ENCODE measurements at regions not wholly inside any gene's neighbourhood (a gene's known extent, or its start where the extent isn't known, plus 50 kb on each side); places are given as distances from the start of the nearest gene placed in this dataset.

GRCh38 chrX:39654183-39654925 is 443.4 kb downstream of the BCOR start:
- no peak for TF ChIP-seq YY1 (IDR thresholded peaks at IDR 0.05; ENCODE audit: insufficient read depth, insufficient read length)
- TF ChIP-seq SUZ12 (IDR thresholded peaks at IDR 0.05; ENCODE audit: extremely low read depth, insufficient read depth, insufficient read length), result no peak
- TF ChIP-seq ZNF274 (IDR thresholded peaks at IDR 0.05; ENCODE audit: low read depth, low read length), result no peak

All from NT2/D1 (cell line).